ENCODE measurements at regions not wholly inside any gene's neighbourhood (a gene's known extent, or its start where the extent isn't known, plus 50 kb on each side); places are given as distances from the start of the nearest gene placed in this dataset.

- Histone ChIP-seq H3K9me1 (ENCODE audit: control insufficient read depth, extremely low read depth, insufficient read depth, low read length) (no peaks in the 10 kb centered on the region), H3K9ac (ENCODE audit: control insufficient read depth, extremely low read depth, insufficient read depth, low read length) (no peak overlapping the region), H3K9me3 (ENCODE audit: control insufficient read depth, low read depth, low read length) (no peaks in the 10 kb centered on the region), H3K36me3 (ENCODE audit: control insufficient read depth in 2 of 2, extremely low read depth in 1 of 2, insufficient read depth in 2 of 2, low read length in 2 of 2) (no peaks in the 10 kb centered on the region), H3K4me3 (ENCODE audit: control insufficient read depth in 2 of 3, extremely low read depth in 1 of 3, insufficient read depth in 2 of 3, low read depth in 1 of 3, low read length in 3 of 3) (no peak overlapping the region), H4K20me1 (ENCODE audit: control insufficient read depth, extremely low read depth, insufficient read depth, low read length) (no peaks in the 10 kb centered on the region), H3K79me2 (ENCODE audit: control insufficient read depth, insufficient read depth, low read length) (no peaks in the 10 kb centered on the region), H3K4me2 (ENCODE audit: control insufficient read depth, extremely low read depth, insufficient read depth, low read depth, low read length) (no peak overlapping the region), H3K27me3 (ENCODE audit: control insufficient read depth, extremely low read depth, insufficient read depth, low read length) (no peaks in the 10 kb centered on the region), H3K4me1 (ENCODE audit: control insufficient read depth, extremely low read depth, insufficient read depth, low read length) (no peaks in the 10 kb centered on the region), H2AFZ (ENCODE audit: control insufficient read depth, low read length) (no peak overlapping the region), H3K27ac (ENCODE audit: control insufficient read depth, insufficient read depth, low read length) (no peak overlapping the region)
- dilution Hi-C loops (cut with MboI; ENCODE audit: extremely low pct_ligation_motif_present, low sequenced_read_pairs): no loop called here
- no peak for FAIRE-seq
- no peak for DNase-seq (ENCODE audit: low read depth, low spot score)
- TF ChIP-seq CTCF (optimal IDR thresholded peaks at IDR 0.05 in 1 of 3, IDR thresholded peaks at IDR 0.05 in 1 of 3, conservative IDR thresholded peaks at IDR 0.05 in 1 of 3; ENCODE audit: extremely low read depth in 1 of 3, insufficient read depth in 2 of 3, low read length in 3 of 3): no peak
- no peak for TF ChIP-seq EZH2 (IDR thresholded peaks at IDR 0.05; ENCODE audit: low read length)
These were observed 625.1 kb downstream of the PRELID2 start for GRCh38 chr5:145210020-145210419.

GRCh38 chr5:145205546-145205945 lies 629.6 kb downstream of the PRELID2 start:
- TF ChIP-seq CTCF (optimal IDR thresholded peaks at IDR 0.05 in 1 of 3, IDR thresholded peaks at IDR 0.05 in 1 of 3, conservative IDR thresholded peaks at IDR 0.05 in 1 of 3; ENCODE audit: extremely low read depth in 1 of 3, insufficient read depth in 2 of 3, low read length in 3 of 3) (no peak), EZH2 (IDR thresholded peaks at IDR 0.05; ENCODE audit: low read length) (no peak)
- no peak overlapping the region for H3K4me3 ChIP-seq (ENCODE audit: control insufficient read depth in 2 of 3, extremely low read depth in 1 of 3, insufficient read depth in 2 of 3, low read depth in 1 of 3, low read length in 3 of 3)
- H3K4me1 ChIP-seq (ENCODE audit: control insufficient read depth, extremely low read depth, insufficient read depth, low read length): no peaks in the 10 kb centered on the region
- H3K27ac ChIP-seq (ENCODE audit: control insufficient read depth, insufficient read depth, low read length): no peak overlapping the region
- H3K9me3 ChIP-seq (ENCODE audit: control insufficient read depth, low read depth, low read length): no peaks in the 10 kb centered on the region
- FAIRE-seq: no peak
- no peaks in the 10 kb centered on the region for H3K79me2 ChIP-seq (ENCODE audit: control insufficient read depth, insufficient read depth, low read length)
- H2AFZ ChIP-seq (ENCODE audit: control insufficient read depth, low read length): no peak overlapping the region
- no peaks in the 10 kb centered on the region for H4K20me1 ChIP-seq (ENCODE audit: control insufficient read depth, extremely low read depth, insufficient read depth, low read length)
- dilution Hi-C loops (cut with MboI; ENCODE audit: extremely low pct_ligation_motif_present, low sequenced_read_pairs): no loop called here
- H3K4me2 ChIP-seq (ENCODE audit: control insufficient read depth, extremely low read depth, insufficient read depth, low read depth, low read length): no peak overlapping the region
- no peaks in the 10 kb centered on the region for H3K27me3 ChIP-seq (ENCODE audit: control insufficient read depth, extremely low read depth, insufficient read depth, low read length)
- no peaks in the 10 kb centered on the region for H3K9me1 ChIP-seq (ENCODE audit: control insufficient read depth, extremely low read depth, insufficient read depth, low read length)
- no peak for DNase-seq (ENCODE audit: low read depth, low spot score)
- no peak overlapping the region for H3K9ac ChIP-seq (ENCODE audit: control insufficient read depth, extremely low read depth, insufficient read depth, low read length)
- H3K36me3 ChIP-seq (ENCODE audit: control insufficient read depth in 2 of 2, extremely low read depth in 1 of 2, insufficient read depth in 2 of 2, low read length in 2 of 2): no peaks in the 10 kb centered on the region

All from keratinocyte (primary cell).